H9 (cell line): ENCODE measurements at regions not wholly inside any gene's neighbourhood (a gene's known extent, or its start where the extent isn't known, plus 50 kb on each side); places are given as distances from the start of the nearest gene placed in this dataset.
A peak's percentile ranks its signal among the peaks of the same experiment; 100 is the strongest.

Experiments used
- DNase-seq: peaks from one replicate; pipeline ENCODE4 v3.0.0-alpha.2; 2017
- H2AFZ ChIP-seq: one replicate; pipeline ENCODE4 v1.6.1; 2013; ENCODE audit warnings: mild to moderate bottlenecking, low read length, control low read depth, moderate library complexity
- H2AK5ac ChIP-seq: 2 replicates; pipeline ENCODE4 v1.6.1; 2013; ENCODE audit warnings: low read length, control low read depth, mixed read lengths; ENCODE audit not compliant: insufficient read length
- H2BK120ac ChIP-seq: one replicate; pipeline ENCODE4 v1.6.1; 2013; ENCODE audit warnings: low read depth, mild to moderate bottlenecking, low read length, control low read depth, inconsistent platforms; ENCODE audit not compliant: poor library complexity, severe bottlenecking
- H2BK12ac ChIP-seq: 2 replicates; pipeline ENCODE4 v1.6.1; 2013; ENCODE audit warnings: low read length, control low read depth, mixed read lengths, low read depth; ENCODE audit not compliant: insufficient read length
- H2BK15ac ChIP-seq: 2 replicates; pipeline ENCODE4 v1.6.1; 2013; ENCODE audit warnings: low read depth, low read length, control low read depth
- H2BK20ac ChIP-seq: one replicate; pipeline ENCODE4 v1.6.1; 2013; ENCODE audit warnings: low read depth, mild to moderate bottlenecking, low read length, control low read depth, inconsistent platforms; ENCODE audit not compliant: poor library complexity, severe bottlenecking
- H2BK5ac ChIP-seq: 2 replicates; pipeline ENCODE4 v1.6.1; 2013; ENCODE audit warnings: low read length, control low read depth, mixed read lengths; ENCODE audit not compliant: insufficient read length
- H3K14ac ChIP-seq: 2 replicates; pipeline ENCODE4 v1.6.1; 2013; ENCODE audit warnings: low read length, control low read depth; ENCODE audit not compliant: insufficient read depth
- H3K18ac ChIP-seq: 2 replicates; pipeline ENCODE4 v1.6.1; 2013; ENCODE audit warnings: low read depth, mild to moderate bottlenecking, mixed read lengths, low read length, control low read depth; ENCODE audit not compliant: insufficient read length
- H3K23ac ChIP-seq: 2 replicates; pipeline ENCODE4 v1.6.1; 2013; ENCODE audit warnings: low read length, control low read depth, mixed read lengths, low read depth; ENCODE audit not compliant: insufficient read length
- H3K23me2 ChIP-seq: 2 replicates; pipeline ENCODE4 v1.6.1; 2013; ENCODE audit warnings: low read depth, mild to moderate bottlenecking, mixed read lengths, low read length, control low read depth; ENCODE audit not compliant: insufficient read length, poor library complexity, severe bottlenecking
- H3K27ac ChIP-seq: 2 replicates; pipeline ENCODE4 v1.5.1; 2013; ENCODE audit warnings: low read length, control low read depth, mixed read lengths, low read depth; ENCODE audit not compliant: insufficient read length
- H3K27me3 ChIP-seq: 2 replicates; pipeline ENCODE4 v1.6.1; 2013; ENCODE audit warnings: low read length, control low read depth, inconsistent platforms; ENCODE audit not compliant: insufficient read depth
- H3K4ac ChIP-seq: 2 replicates; pipeline ENCODE4 v1.6.1; 2013; ENCODE audit warnings: low read depth, mild to moderate bottlenecking, control low read depth, inconsistent platforms, low read length, moderate library complexity
- H3K4me1 ChIP-seq: 2 replicates; pipeline ENCODE4 v1.6.1; 2013; ENCODE audit warnings: low read length, control low read depth, inconsistent platforms; ENCODE audit not compliant: insufficient read depth
- H3K4me2 ChIP-seq: 2 replicates; pipeline ENCODE4 v1.6.1; 2013; ENCODE audit warnings: low read length, control low read depth, mixed read lengths; ENCODE audit not compliant: insufficient read length, insufficient read depth
- H3K56ac ChIP-seq: 2 replicates; pipeline ENCODE4 v1.6.1; 2013; ENCODE audit warnings: low read depth, mild to moderate bottlenecking, mixed read lengths, low read length, control low read depth; ENCODE audit not compliant: insufficient read length
- H3K79me1 ChIP-seq: 2 replicates; pipeline ENCODE4 v1.6.1; 2013; ENCODE audit warnings: low read depth, mild to moderate bottlenecking, moderate library complexity, low read length, control low read depth, inconsistent platforms; ENCODE audit not compliant: insufficient read depth, poor library complexity, severe bottlenecking
- H3K79me2 ChIP-seq: 2 replicates; pipeline ENCODE4 v1.6.1; 2013; ENCODE audit warnings: low read length, control low read depth, inconsistent platforms; ENCODE audit not compliant: insufficient read depth
- H3K9ac ChIP-seq: 2 replicates; pipeline ENCODE4 v1.6.1; 2013; ENCODE audit warnings: low read length, control low read depth, mixed read lengths; ENCODE audit not compliant: insufficient read length; ENCODE audit errors: extremely low read depth
- H3K9me3 ChIP-seq: one replicate; pipeline ENCODE4 v1.6.1; 2013; ENCODE audit warnings: low read depth, low read length, inconsistent platforms; ENCODE audit not compliant: control insufficient read depth
- H3T11ph ChIP-seq: one replicate; pipeline ENCODE4 v1.6.1; 2013; ENCODE audit warnings: mild to moderate bottlenecking, low read length, control low read depth, inconsistent platforms
- H4K20me1 ChIP-seq: one replicate; pipeline ENCODE4 v1.6.1; 2013; ENCODE audit not compliant: control insufficient read depth, insufficient read length, insufficient read depth
- H4K5ac ChIP-seq: 2 replicates; pipeline ENCODE4 v1.6.1; 2013; ENCODE audit warnings: low read depth, mild to moderate bottlenecking, mixed read lengths, low read length, control low read depth; ENCODE audit not compliant: insufficient read length
- H4K8ac ChIP-seq: replicated peaks from 2 replicates; pipeline ENCODE4 v1.6.1; 2013; ENCODE audit warnings: low read length, control low read depth, mixed read lengths, low read depth; ENCODE audit not compliant: insufficient read length
- H4K91ac ChIP-seq: 2 replicates; pipeline ENCODE4 v1.6.1; 2013; ENCODE audit warnings: low read depth, mild to moderate bottlenecking, moderate library complexity, mixed read lengths, low read length, control low read depth; ENCODE audit not compliant: insufficient read length
- H3K27ac Mint-ChIP-seq, 3 experiments: 2 replicates in 2 of 3; 3 replicates in 1 of 3; pipeline ENCODE4 v1.8.0; 2020 to 2021; ENCODE audit warnings: mixed read lengths in 3 of 3, mild to moderate bottlenecking in 1 of 3, moderate library complexity in 1 of 3
- H3K27me3 Mint-ChIP-seq: 2 replicates; pipeline ENCODE4 v1.8.0; 2021; ENCODE audit warnings: low read depth, mild to moderate bottlenecking, moderate library complexity, mixed read lengths
- H3K36me3 Mint-ChIP-seq, 3 experiments: 2 replicates in 2 of 3; 3 replicates in 1 of 3; pipeline ENCODE4 v1.8.0; 2020 to 2021; ENCODE audit warnings: low read depth in 3 of 3, mixed read lengths in 3 of 3; ENCODE audit not compliant: insufficient read depth in 1 of 3
- H3K4me1 Mint-ChIP-seq, 2 experiments: 2 replicates each; pipeline ENCODE4 v1.8.0; 2020; ENCODE audit warnings: mixed read lengths in 2 of 2
- H3K4me3 Mint-ChIP-seq, 2 experiments: 2 replicates in 1 of 2; 3 replicates in 1 of 2; pipeline ENCODE4 v1.8.0; 2020 to 2021; ENCODE audit warnings: mild to moderate bottlenecking in 2 of 2, mixed read lengths in 2 of 2, moderate library complexity in 1 of 2
- H3K9me3 Mint-ChIP-seq, 2 experiments: 2 replicates in 1 of 2; 3 replicates in 1 of 2; pipeline ENCODE4 v1.8.0; 2020; ENCODE audit warnings: mild to moderate bottlenecking in 2 of 2, mixed read lengths in 2 of 2, moderate library complexity in 1 of 2
- CTCF ChIP-seq: fragments of 200-600 bp; sonication (generic); conservative IDR thresholded peaks from 3 replicates; pipeline ENCODE4 v1.8.0; 2021; ENCODE audit warnings: antibody characterized with exemption, mild to moderate bottlenecking
- WGBS: extraction: QIAGEN DNeasy Blood & Tissue Kit; methylation state at CpG from one replicate; pipeline ENCODE4 v1.1.7; 2013; ENCODE audit warnings: missing lambda C conversion rate, low lambda C conversion rate, mixed read lengths; ENCODE audit not compliant: insufficient read length; ENCODE audit errors: extremely low coverage; 5-methylcytosine and 5-hydroxymethylcytosine counted together

GRCh38 chr6:141562851-141563763 is 569.6 kb upstream of the GJE1 start:
- peaks cover 19 to 22% of the 10 kb centered on the region in 2 experiments for H3K4me1 Mint-ChIP-seq
- no peak overlapping the region for H3T11ph ChIP-seq
- no peak overlapping the region for H4K8ac ChIP-seq
- H3K4me2 ChIP-seq: no peak overlapping the region
- no peaks in the 10 kb centered on the region for H3K27me3 ChIP-seq
- H3K14ac ChIP-seq: no peak overlapping the region
- H2AK5ac ChIP-seq: no peak overlapping the region
- no peak overlapping the region for H2AFZ ChIP-seq
- H3K27me3 Mint-ChIP-seq: no peaks in the 10 kb centered on the region
- 0 out of 5 replicates have a peak, but pooled peaks cover 0 to 2% of the 10 kb centered on the region in 2 experiments for H3K9me3 Mint-ChIP-seq
- H3K27ac Mint-ChIP-seq: peak overlapping the region; percentile 66 to 89 (median 80); a peak in 5 of 7 replicates
- no peak overlapping the region for H3K27ac ChIP-seq
- no peak overlapping the region for H3K9ac ChIP-seq
- TF ChIP-seq CTCF: peak; percentile 89
- H2BK20ac ChIP-seq: no peak overlapping the region
- H3K79me1 ChIP-seq: no peaks in the 10 kb centered on the region
- H3K4me3 Mint-ChIP-seq: no peak overlapping the region
- H2BK12ac ChIP-seq: no peak overlapping the region
- no peak overlapping the region for H3K56ac ChIP-seq
- no peak overlapping the region for H2BK15ac ChIP-seq
- H3K9me3 ChIP-seq: no peaks in the 10 kb centered on the region
- H4K20me1 ChIP-seq: no peaks in the 10 kb centered on the region
- no peaks in the 10 kb centered on the region for H3K79me2 ChIP-seq
- peaks cover 0 to 7% (median 2%) of the 10 kb centered on the region in 3 experiments; a peak in 1 of 7 replicates for H3K36me3 Mint-ChIP-seq
- no peaks in the 10 kb centered on the region for H3K23me2 ChIP-seq
- H4K5ac ChIP-seq: no peak overlapping the region
- H3K4ac ChIP-seq: no peak overlapping the region
- H3K23ac ChIP-seq: no peak overlapping the region
- no CpG with 5 or more reads among the region's 11 CpGs for WGBS
- H3K4me1 ChIP-seq: peaks cover 2% of the 10 kb centered on the region; the same call in 1 of the 2 replicates
- peak; percentile 43 for DNase-seq
- H2BK5ac ChIP-seq: no peak overlapping the region
- H3K18ac ChIP-seq: no peak overlapping the region
- H2BK120ac ChIP-seq: no peak overlapping the region
- no peak overlapping the region for H4K91ac ChIP-seq
